ENCODE measurements at regions not wholly inside any gene's neighbourhood (a gene's known extent, or its start where the extent isn't known, plus 50 kb on each side); places are given as distances from the start of the nearest gene placed in this dataset.
"Not testable (repeated sequence)": the region's sequence is repeated elsewhere in the genome, so short reads cannot be mapped to it uniquely, and the experiment has no call there.

GRCh38 chr5:60036192-60036938 is 142.8 kb upstream of the PDE4D start:
- H3K4me3 ChIP-seq (ENCODE audit: low read depth, low read length) = no peak overlapping the region
- TF ChIP-seq, protein P1, sequence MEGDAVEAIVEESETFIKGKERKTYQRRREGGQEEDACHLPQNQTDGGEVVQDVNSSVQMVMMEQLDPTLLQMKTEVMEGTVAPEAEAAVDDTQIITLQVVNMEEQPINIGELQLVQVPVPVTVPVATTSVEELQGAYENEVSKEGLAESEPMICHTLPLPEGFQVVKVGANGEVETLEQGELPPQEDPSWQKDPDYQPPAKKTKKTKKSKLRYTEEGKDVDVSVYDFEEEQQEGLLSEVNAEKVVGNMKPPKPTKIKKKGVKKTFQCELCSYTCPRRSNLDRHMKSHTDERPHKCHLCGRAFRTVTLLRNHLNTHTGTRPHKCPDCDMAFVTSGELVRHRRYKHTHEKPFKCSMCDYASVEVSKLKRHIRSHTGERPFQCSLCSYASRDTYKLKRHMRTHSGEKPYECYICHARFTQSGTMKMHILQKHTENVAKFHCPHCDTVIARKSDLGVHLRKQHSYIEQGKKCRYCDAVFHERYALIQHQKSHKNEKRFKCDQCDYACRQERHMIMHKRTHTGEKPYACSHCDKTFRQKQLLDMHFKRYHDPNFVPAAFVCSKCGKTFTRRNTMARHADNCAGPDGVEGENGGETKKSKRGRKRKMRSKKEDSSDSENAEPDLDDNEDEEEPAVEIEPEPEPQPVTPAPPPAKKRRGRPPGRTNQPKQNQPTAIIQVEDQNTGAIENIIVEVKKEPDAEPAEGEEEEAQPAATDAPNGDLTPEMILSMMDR (IDR thresholded peaks at IDR 0.05; ENCODE audit: borderline replicate concordance, insufficient read depth, low read depth, low read length) = no peak

DNA sequence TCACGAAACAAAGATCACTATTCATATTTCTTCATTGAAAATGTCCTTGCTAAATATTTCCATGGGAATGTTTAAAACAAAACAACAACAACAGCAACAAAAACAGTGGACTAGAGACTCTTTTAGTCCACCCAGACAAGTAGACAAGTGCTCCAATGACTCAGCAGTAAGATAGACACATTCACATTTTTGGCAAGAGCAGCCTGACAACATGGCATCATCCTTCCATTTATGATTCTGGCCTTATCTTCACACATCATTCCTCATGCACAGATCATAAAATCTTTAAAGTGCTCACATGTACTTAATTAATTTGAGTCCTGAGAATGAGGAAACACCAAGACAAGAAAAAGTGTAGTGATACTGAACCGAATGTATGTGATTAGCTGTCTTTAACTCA is 132.6 kb upstream of the PDE4D start:
- no peak overlapping the region for H3K4me3 ChIP-seq (ENCODE audit: low read depth, low read length)
- TF ChIP-seq, protein P1 (IDR thresholded peaks at IDR 0.05; ENCODE audit: borderline replicate concordance, insufficient read depth, low read depth, low read length) = no peak

- TF ChIP-seq, protein P1 (IDR thresholded peaks at IDR 0.05; ENCODE audit: borderline replicate concordance, insufficient read depth, low read depth, low read length) = no peak
- no peak overlapping the region for H3K4me3 ChIP-seq (ENCODE audit: low read depth, low read length)
Measured at GRCh38 chr5:60024104-60024503, 130.6 kb upstream of the PDE4D start.

DNA sequence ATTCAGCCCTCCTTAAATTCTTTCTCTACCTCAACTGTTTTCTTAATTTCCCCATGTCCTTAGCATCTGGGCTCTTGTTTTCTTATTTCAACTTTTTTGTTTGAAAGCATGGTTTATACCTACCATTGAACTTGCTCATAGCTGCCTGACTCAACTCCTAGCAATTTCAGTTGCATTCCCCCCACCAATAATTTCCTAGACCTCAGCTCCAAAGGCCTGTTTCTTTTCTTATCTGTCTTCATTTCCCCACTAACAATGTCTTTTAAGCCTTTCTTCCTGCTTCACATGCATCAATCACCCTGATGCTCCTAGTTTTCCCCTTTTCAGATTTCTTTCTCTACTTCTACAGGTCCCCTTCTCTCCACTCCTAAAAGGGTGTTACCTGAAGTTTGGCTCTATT is 129.7 kb upstream of the PDE4D start:
- TF ChIP-seq, protein P1 (IDR thresholded peaks at IDR 0.05; ENCODE audit: borderline replicate concordance, insufficient read depth, low read depth, low read length) = no peak

GRCh38 chr5:60020457-60020856 is 126.9 kb upstream of the PDE4D start:
- no peak overlapping the region for H3K4me3 ChIP-seq (ENCODE audit: low read depth, low read length)
- TF ChIP-seq, protein P1 (IDR thresholded peaks at IDR 0.05; ENCODE audit: borderline replicate concordance, insufficient read depth, low read depth, low read length) = no peak

More for the DNA sequence above, 129.7 kb upstream of the PDE4D start:
- no peak overlapping the region for H3K4me3 ChIP-seq (ENCODE audit: low read depth, low read length)

- H3K4me3 ChIP-seq (ENCODE audit: low read depth, low read length) = not testable (repeated sequence)
Measured at GRCh38 chr5:60018960-60019359, 125.4 kb upstream of the PDE4D start.

DNA sequence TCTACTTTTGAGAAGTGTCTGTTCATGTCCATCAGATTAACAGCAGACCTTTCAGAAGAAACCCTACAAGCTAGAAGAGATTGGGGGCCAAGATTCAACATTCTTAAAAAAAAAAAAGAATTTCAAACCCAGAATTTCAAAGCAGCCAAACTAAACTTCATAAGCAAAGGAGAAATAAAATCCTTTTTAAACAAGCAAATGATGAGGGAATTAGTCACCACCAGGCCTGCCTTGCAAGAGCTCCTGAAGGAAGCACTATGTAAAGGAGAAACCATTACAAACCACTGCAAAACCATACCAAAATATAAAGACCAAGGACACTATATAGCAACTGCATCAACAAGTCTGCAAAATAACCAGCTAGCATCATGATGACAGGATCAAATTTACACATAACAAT is 124.6 kb upstream of the PDE4D start:
- no peak overlapping the region for H3K4me3 ChIP-seq (ENCODE audit: low read depth, low read length)
- TF ChIP-seq, protein P1 (IDR thresholded peaks at IDR 0.05; ENCODE audit: borderline replicate concordance, insufficient read depth, low read depth, low read length) = no peak

All from GM12875 (cell line).